ENCODE measurements at regions not wholly inside any gene's neighbourhood (a gene's known extent, or its start where the extent isn't known, plus 50 kb on each side); places are given as distances from the start of the nearest gene placed in this dataset.

GRCh38 chr7:33739286-33739685 lies 166.1 kb upstream of the BMPER start:
- TF ChIP-seq CTCF (IDR thresholded peaks at IDR 0.05), result no peak
- no peaks in the 10 kb centered on the region for H3K9me3 Mint-ChIP-seq (ENCODE audit: low read depth)
- H3K4me3 Mint-ChIP-seq (ENCODE audit: unreplicated experiment), result no peak overlapping the region
- H3K4me1 Mint-ChIP-seq (ENCODE audit: low read depth), result peaks cover 16% of the 10 kb centered on the region
- H3K27me3 Mint-ChIP-seq (ENCODE audit: low read depth), result no peaks in the 10 kb centered on the region
- no peak overlapping the region for H3K27ac Mint-ChIP-seq (ENCODE audit: unreplicated experiment)
- no peak for DNase-seq (ENCODE audit: low spot score)
- no peaks in the 10 kb centered on the region for H3K36me3 Mint-ChIP-seq (ENCODE audit: low read depth)

- H3K4me3 Mint-ChIP-seq (ENCODE audit: unreplicated experiment), result no peak overlapping the region
- no peaks in the 10 kb centered on the region for H3K36me3 Mint-ChIP-seq (ENCODE audit: low read depth)
- no peak for DNase-seq (ENCODE audit: low spot score)
- no peak overlapping the region for H3K27ac Mint-ChIP-seq (ENCODE audit: unreplicated experiment)
- H3K27me3 Mint-ChIP-seq (ENCODE audit: low read depth), result no peaks in the 10 kb centered on the region
- TF ChIP-seq CTCF (IDR thresholded peaks at IDR 0.05), result no peak
- H3K9me3 Mint-ChIP-seq (ENCODE audit: low read depth), result no peaks in the 10 kb centered on the region
- H3K4me1 Mint-ChIP-seq (ENCODE audit: low read depth), result peaks cover 16% of the 10 kb centered on the region
These were observed 162.8 kb upstream of the BMPER start for GRCh38 chr7:33742521-33742920.

- H3K4me3 Mint-ChIP-seq (ENCODE audit: unreplicated experiment), result no peak overlapping the region
- H3K36me3 Mint-ChIP-seq (ENCODE audit: low read depth), result no peaks in the 10 kb centered on the region
- no peaks in the 10 kb centered on the region for H3K9me3 Mint-ChIP-seq (ENCODE audit: low read depth)
- no peak overlapping the region for H3K27ac Mint-ChIP-seq (ENCODE audit: unreplicated experiment)
- DNase-seq (ENCODE audit: low spot score), result no peak
- H3K27me3 Mint-ChIP-seq (ENCODE audit: low read depth), result no peaks in the 10 kb centered on the region
- H3K4me1 Mint-ChIP-seq (ENCODE audit: low read depth), result peaks cover 16% of the 10 kb centered on the region
- TF ChIP-seq CTCF (IDR thresholded peaks at IDR 0.05), result no peak
These were observed 162.2 kb upstream of the BMPER start for GRCh38 chr7:33742999-33743587.

- H3K4me3 Mint-ChIP-seq (ENCODE audit: unreplicated experiment), result no peak overlapping the region
- DNase-seq (ENCODE audit: low spot score), result no peak
- H3K4me1 Mint-ChIP-seq (ENCODE audit: low read depth), result peaks cover 16% of the 10 kb centered on the region
- no peaks in the 10 kb centered on the region for H3K27me3 Mint-ChIP-seq (ENCODE audit: low read depth)
- H3K9me3 Mint-ChIP-seq (ENCODE audit: low read depth), result no peaks in the 10 kb centered on the region
- no peak for TF ChIP-seq CTCF (IDR thresholded peaks at IDR 0.05)
- no peak overlapping the region for H3K27ac Mint-ChIP-seq (ENCODE audit: unreplicated experiment)
- no peaks in the 10 kb centered on the region for H3K36me3 Mint-ChIP-seq (ENCODE audit: low read depth)
These were observed 161.7 kb upstream of the BMPER start for GRCh38 chr7:33743594-33743993.

GRCh38 chr7:33744293-33745075 lies 160.9 kb upstream of the BMPER start:
- Mint-ChIP-seq H3K9me3 (ENCODE audit: low read depth) (no peaks in the 10 kb centered on the region), H3K27me3 (ENCODE audit: low read depth) (no peaks in the 10 kb centered on the region), H3K36me3 (ENCODE audit: low read depth) (no peaks in the 10 kb centered on the region), H3K4me1 (ENCODE audit: low read depth) (peaks cover 16% of the 10 kb centered on the region), H3K4me3 (ENCODE audit: unreplicated experiment) (no peak overlapping the region), H3K27ac (ENCODE audit: unreplicated experiment) (no peak overlapping the region)
- no peak for DNase-seq (ENCODE audit: low spot score)
- TF ChIP-seq CTCF (IDR thresholded peaks at IDR 0.05), result peak; percentile 59

All from chondrocyte (in vitro differentiated cells).